ENCODE measurements at regions not wholly inside any gene's neighbourhood (a gene's known extent, or its start where the extent isn't known, plus 50 kb on each side); places are given as distances from the start of the nearest gene placed in this dataset.

GRCh38 chr9:135332516-135332915, 147.1 kb upstream of the PPP1R26 start:
- H4K20me1 ChIP-seq (replicated peaks; ENCODE audit: control insufficient read depth, insufficient read depth, low read length), result peaks cover 3% of the 10 kb centered on the region
- ChIA-PET POLR2A (interaction anchor here (0.6 kb wide), 1 partner anchor 385 kb away, joined by 3 read pairs; no protein-coding TSS in a partner anchor), CTCF (ENCODE audit: low intra/inter-chr PET ratio) (no interaction called here)
- FAIRE-seq (no peak), DNase-seq (ENCODE audit: extremely low read depth in 1 of 4, low spot score in 3 of 4) (no peak), ATAC-seq (no peak)
- no peak overlapping the region for H3K4me2 ChIP-seq (ENCODE audit: insufficient read depth, low read length)
- H3K27me3 ChIP-seq (ENCODE audit: control insufficient read depth in 2 of 2, insufficient read depth in 2 of 2, low read length in 2 of 2), result peaks cover 2 to 15% of the 10 kb centered on the region in 2 experiments; a peak in 3 of 5 replicates
- no peaks in the 10 kb centered on the region for H3K9me3 ChIP-seq (replicated peaks; ENCODE audit: control insufficient read depth, insufficient read depth, low read depth, low read length)
- no peaks in the 10 kb centered on the region for H3K79me2 ChIP-seq (ENCODE audit: control insufficient read depth, insufficient read depth, low read length)
- in situ Hi-C loops (cut with MboI) (no loop called here), intact Hi-C loops (cut with micrococcal nuclease) (no loop called here)
- H3K4me3 ChIP-seq, result no peak overlapping the region
- BruUV-seq (replicated peaks), result no TSS peak
- no peaks in the 10 kb centered on the region for H3K36me3 ChIP-seq (ENCODE audit: control insufficient read depth, insufficient read depth, low read length)
- H3K4me1 ChIP-seq (replicated peaks in 1 of 2; ENCODE audit: control insufficient read depth in 2 of 2, insufficient read depth in 2 of 2, low read length in 2 of 2), result no peaks in the 10 kb centered on the region
- 0% methylated on average over 3 of the region's 3 CpGs for WGBS (ENCODE audit: insufficient coverage, low coverage, missing lambda C conversion rate)
- H3K9me1 ChIP-seq (ENCODE audit: control insufficient read depth, insufficient read depth, low read length), result no peaks in the 10 kb centered on the region
- no peak overlapping the region for H3K9ac ChIP-seq (ENCODE audit: insufficient read depth in 1 of 2, low read depth in 2 of 2, low read length in 2 of 2)
- no peak for TF ChIP-seq CC2D1A (IDR thresholded peaks at IDR 0.05)
- no peak for TF ChIP-seq ZNF133 (CRISPR knock-in tag; IDR thresholded peaks at IDR 0.05)
- no peak for TF ChIP-seq NFIX (CRISPR knock-in tag; IDR thresholded peaks at IDR 0.05; ENCODE audit: low read depth)
- no peak for TF ChIP-seq E2F8 (IDR thresholded peaks at IDR 0.05; ENCODE audit: low read depth, partially characterized antibody)
- TF ChIP-seq ZNF316 (IDR thresholded peaks at IDR 0.05), result no peak
- no peak for TF ChIP-seq ASH1L (IDR thresholded peaks at IDR 0.05; ENCODE audit: borderline replicate concordance, low read depth, partially characterized antibody)
- TF ChIP-seq RBM34 (IDR thresholded peaks at IDR 0.05; ENCODE audit: borderline replicate concordance, insufficient read depth, low read length), result no peak
- no peak for TF ChIP-seq MNT (conservative IDR thresholded peaks at IDR 0.05)
- TF ChIP-seq TAF9B (IDR thresholded peaks at IDR 0.05; ENCODE audit: partially characterized antibody), result no peak
- no peak for TF ChIP-seq RBM25 (IDR thresholded peaks at IDR 0.05; ENCODE audit: low read depth, low read length, severe bottlenecking)
- no peak for TF ChIP-seq ZNF408 (CRISPR knock-in tag; IDR thresholded peaks at IDR 0.05; ENCODE audit: low read depth)
- no peak overlapping the region for H3K27ac ChIP-seq (ENCODE audit: extremely low read depth, low read depth, low read length)
- H2AFZ ChIP-seq (ENCODE audit: low read depth, low read length), result no peak overlapping the region

Measured in K562 (cell line).